ENCODE measurements at regions not wholly inside any gene's neighbourhood (a gene's known extent, or its start where the extent isn't known, plus 50 kb on each side); places are given as distances from the start of the nearest gene placed in this dataset.

GRCh38 chr18:45539491-45539891 is 75.8 kb upstream of the SLC14A2 start:
- DNase-seq, result no peak
- H3K27ac Mint-ChIP-seq, result no peak overlapping the region

GRCh38 chr18:45540125-45540524 is 75.2 kb upstream of the SLC14A2 start:
- H3K36me3 Mint-ChIP-seq (ENCODE audit: low read depth), result peaks cover 2% of the 10 kb centered on the region
- ATAC-seq (no peak), DNase-seq (no peak)
- H3K4me3 Mint-ChIP-seq, result no peak overlapping the region
- no peaks in the 10 kb centered on the region for H3K9me3 ChIP-seq (ENCODE audit: control insufficient read depth, low read length, poor library complexity, severe bottlenecking)
- peaks cover 21% of the 10 kb centered on the region for H3K27me3 Mint-ChIP-seq
- H3K27ac Mint-ChIP-seq, result no peak overlapping the region
- no peaks in the 10 kb centered on the region for H3K4me1 Mint-ChIP-seq

More at GRCh38 chr18:45539491-45539891, 75.8 kb upstream of the SLC14A2 start:
- H3K4me1 Mint-ChIP-seq, result no peaks in the 10 kb centered on the region
- no peak overlapping the region for H3K4me3 Mint-ChIP-seq
- no peak for ATAC-seq
- H3K36me3 Mint-ChIP-seq (ENCODE audit: low read depth), result peaks cover 2% of the 10 kb centered on the region
- H3K9me3 ChIP-seq (ENCODE audit: control insufficient read depth, low read length, poor library complexity, severe bottlenecking), result no peaks in the 10 kb centered on the region
- peaks cover 21% of the 10 kb centered on the region for H3K27me3 Mint-ChIP-seq

GRCh38 chr18:45541421-45541820 is 73.9 kb upstream of the SLC14A2 start:
- no peak overlapping the region for H3K27ac Mint-ChIP-seq
- no peak overlapping the region for H3K4me3 Mint-ChIP-seq
- DNase-seq (no peak), ATAC-seq (no peak)
- H3K4me1 Mint-ChIP-seq, result no peaks in the 10 kb centered on the region
- peaks cover 16% of the 10 kb centered on the region for H3K27me3 Mint-ChIP-seq
- H3K9me3 ChIP-seq (ENCODE audit: control insufficient read depth, low read length, poor library complexity, severe bottlenecking), result no peaks in the 10 kb centered on the region
- peaks cover 2% of the 10 kb centered on the region for H3K36me3 Mint-ChIP-seq (ENCODE audit: low read depth)

DNA sequence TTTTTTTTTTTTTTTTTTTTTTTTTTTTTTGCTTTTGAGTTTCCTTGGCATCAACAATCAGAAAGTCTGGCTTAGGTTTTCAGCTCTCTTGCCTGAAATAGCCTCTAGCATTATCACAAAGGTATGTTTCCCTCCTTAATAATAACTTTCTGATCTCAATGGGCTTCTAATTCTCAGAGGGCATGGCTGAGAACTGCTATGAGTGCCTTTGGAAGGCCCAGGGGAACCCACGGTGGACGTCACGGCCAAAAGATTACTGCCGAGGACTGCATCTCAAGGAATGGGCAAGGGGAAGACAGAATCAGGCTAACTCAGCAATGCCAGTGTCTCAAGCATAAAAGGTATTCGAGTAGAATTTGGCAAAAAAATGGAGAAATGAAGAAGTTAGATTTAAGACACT is 73.2 kb upstream of the SLC14A2 start:
- H3K27me3 Mint-ChIP-seq, result peaks cover 14% of the 10 kb centered on the region
- H3K9me3 ChIP-seq (ENCODE audit: control insufficient read depth, low read length, poor library complexity, severe bottlenecking), result no peaks in the 10 kb centered on the region
- peaks cover 2% of the 10 kb centered on the region for H3K36me3 Mint-ChIP-seq (ENCODE audit: low read depth)
- H3K4me3 Mint-ChIP-seq, result no peak overlapping the region
- DNase-seq (no peak), ATAC-seq (no peak)
- no peak overlapping the region for H3K27ac Mint-ChIP-seq
- H3K4me1 Mint-ChIP-seq, result no peaks in the 10 kb centered on the region

DNA sequence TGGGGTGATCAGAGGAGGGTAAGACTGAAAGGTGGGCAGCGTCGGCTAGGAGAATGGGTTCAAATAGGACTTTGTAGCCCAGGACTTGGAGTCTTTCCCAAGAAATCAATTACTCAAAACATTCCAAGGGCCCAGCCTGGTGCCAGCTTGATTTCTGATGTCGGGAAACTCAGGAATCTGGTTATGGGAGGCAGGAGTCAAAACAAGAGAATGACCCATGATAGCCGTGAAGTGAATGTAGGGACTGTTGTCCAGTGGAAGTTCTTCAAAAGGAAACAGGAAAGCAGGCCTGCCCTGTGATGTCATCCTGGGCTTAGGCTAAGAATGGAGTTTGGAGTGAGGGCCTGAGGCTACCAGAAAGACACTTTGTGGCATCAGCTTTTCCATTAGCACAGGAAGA is 67.4 kb upstream of the SLC14A2 start:
- Mint-ChIP-seq H3K4me1 (no peaks in the 10 kb centered on the region), H3K36me3 (ENCODE audit: low read depth) (peaks cover 4% of the 10 kb centered on the region), H3K27ac (no peak overlapping the region), H3K27me3 (peaks cover 47% of the 10 kb centered on the region), H3K4me3 (no peak overlapping the region)
- ATAC-seq, result no peak
- DNase-seq, result no peak
- no peaks in the 10 kb centered on the region for H3K9me3 ChIP-seq (ENCODE audit: control insufficient read depth, low read length, poor library complexity, severe bottlenecking)

DNA sequence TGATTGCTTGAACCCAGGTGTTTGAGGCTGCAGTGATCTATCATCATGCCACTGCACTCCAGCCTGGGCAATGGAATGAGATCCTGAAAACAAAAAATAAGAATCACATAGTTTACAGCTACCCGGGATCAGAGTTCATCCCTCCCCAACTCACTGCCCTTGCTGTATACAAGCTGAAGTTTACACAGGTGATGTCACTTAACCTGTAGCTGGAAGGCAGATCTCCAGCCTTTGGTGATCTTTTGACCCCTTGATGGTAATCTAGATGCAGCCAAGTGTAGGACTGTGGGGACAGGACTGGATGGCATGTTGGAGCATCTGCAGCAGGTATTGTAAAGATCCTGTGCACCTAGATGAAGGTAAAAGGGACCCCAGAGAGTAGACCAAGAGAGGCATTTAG is 66.7 kb upstream of the SLC14A2 start:
- Mint-ChIP-seq H3K36me3 (ENCODE audit: low read depth) (peaks cover 4% of the 10 kb centered on the region), H3K4me3 (no peak overlapping the region), H3K27me3 (peaks cover 45% of the 10 kb centered on the region), H3K4me1 (no peaks in the 10 kb centered on the region), H3K27ac (no peak overlapping the region)
- ATAC-seq, result no peak
- no peak for DNase-seq
- no peaks in the 10 kb centered on the region for H3K9me3 ChIP-seq (ENCODE audit: control insufficient read depth, low read length, poor library complexity, severe bottlenecking)

DNA sequence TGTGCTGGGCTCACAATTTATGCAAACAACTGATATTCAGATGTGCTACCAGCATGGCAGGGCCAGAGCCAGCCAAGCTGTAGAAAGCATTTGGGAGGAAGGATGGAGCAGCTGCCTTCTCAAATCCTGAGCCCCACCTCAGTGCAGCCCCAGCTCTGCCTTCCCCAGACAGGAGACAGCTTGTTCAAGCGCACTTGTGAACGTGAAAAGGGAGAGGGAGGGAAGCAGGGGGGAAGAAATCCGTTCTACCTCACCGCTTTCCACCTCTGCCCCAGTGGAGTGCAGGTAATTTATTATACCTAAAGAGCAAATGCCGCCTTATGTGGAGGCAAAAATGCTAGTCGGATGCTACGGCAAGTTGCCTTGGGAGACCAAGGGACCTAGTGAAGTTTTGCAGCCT is 66.0 kb upstream of the SLC14A2 start:
- H3K9me3 ChIP-seq (ENCODE audit: control insufficient read depth, low read length, poor library complexity, severe bottlenecking), result no peaks in the 10 kb centered on the region
- H3K4me1 Mint-ChIP-seq, result no peaks in the 10 kb centered on the region
- peaks cover 38% of the 10 kb centered on the region for H3K27me3 Mint-ChIP-seq
- no peak overlapping the region for H3K27ac Mint-ChIP-seq
- H3K36me3 Mint-ChIP-seq (ENCODE audit: low read depth), result peaks cover 4% of the 10 kb centered on the region
- no peak overlapping the region for H3K4me3 Mint-ChIP-seq
- ATAC-seq, result no peak
- no peak for DNase-seq

- no peak for DNase-seq
- no peak for ATAC-seq
Observed at GRCh38 chr18:45551142-45551815, 64.0 kb upstream of the SLC14A2 start.

DNA sequence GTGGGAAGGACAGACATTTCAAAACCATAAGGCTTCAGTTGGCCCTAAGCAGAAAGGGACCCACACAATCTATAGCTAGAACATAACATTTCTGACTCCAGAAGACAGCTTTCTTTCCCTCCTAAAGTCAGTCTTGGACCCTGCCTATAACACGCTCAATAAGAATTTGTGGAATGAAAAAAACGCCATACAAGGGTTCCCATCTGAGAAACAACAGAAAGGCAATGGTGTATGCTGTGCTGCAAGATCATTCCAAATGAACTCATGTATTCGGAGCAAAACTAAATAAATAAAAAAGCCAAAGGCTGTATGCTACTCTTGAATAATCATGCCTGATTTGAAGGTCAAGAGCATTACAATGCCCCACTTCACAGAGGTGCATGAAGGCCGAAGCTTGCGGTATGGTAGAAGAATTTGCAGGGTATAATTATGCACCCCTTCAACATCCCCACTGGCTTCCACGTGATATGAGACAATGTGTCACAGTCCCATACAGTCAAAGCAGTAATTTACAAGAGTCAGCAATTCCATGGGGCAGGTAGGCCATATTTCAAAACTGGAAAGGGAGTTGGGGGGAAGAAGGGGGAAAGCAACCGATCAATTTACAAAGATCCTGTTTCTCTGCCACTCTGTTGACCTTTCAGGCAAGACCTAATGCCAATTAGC is 61.4 kb upstream of the SLC14A2 start:
- Mint-ChIP-seq H3K4me3 (no peak overlapping the region), H3K27me3 (peaks cover 22% of the 10 kb centered on the region), H3K27ac (no peak overlapping the region)

More at GRCh38 chr18:45551142-45551815, 64.0 kb upstream of the SLC14A2 start:
- Mint-ChIP-seq H3K36me3 (ENCODE audit: low read depth) (peaks cover 4% of the 10 kb centered on the region), H3K4me1 (no peaks in the 10 kb centered on the region), H3K27me3 (peaks cover 34% of the 10 kb centered on the region), H3K27ac (no peak overlapping the region), H3K4me3 (no peak overlapping the region)
- no peaks in the 10 kb centered on the region for H3K9me3 ChIP-seq (ENCODE audit: control insufficient read depth, low read length, poor library complexity, severe bottlenecking)

DNA sequence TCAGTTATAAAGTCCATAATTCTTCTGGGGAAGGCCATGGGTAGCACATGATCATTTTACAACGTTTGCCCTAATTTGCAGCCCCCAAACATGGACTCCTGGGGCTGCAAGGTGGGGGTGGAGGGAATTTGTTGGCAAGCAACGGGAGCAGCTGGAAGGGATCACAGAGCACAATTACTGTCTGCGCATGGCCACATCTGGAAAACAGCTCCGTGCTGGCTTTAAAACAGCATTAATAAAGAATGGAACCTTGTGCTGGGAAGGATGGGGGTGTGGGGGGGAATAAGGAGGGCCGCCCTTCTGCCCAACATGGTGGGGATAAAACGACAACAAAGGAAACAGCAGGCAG is 60.9 kb upstream of the SLC14A2 start:
- ATAC-seq (no peak), DNase-seq (no peak)
- peaks cover 17% of the 10 kb centered on the region for H3K27me3 Mint-ChIP-seq
- no peaks in the 10 kb centered on the region for H3K36me3 Mint-ChIP-seq (ENCODE audit: low read depth)
- H3K27ac Mint-ChIP-seq, result no peak overlapping the region
- H3K9me3 ChIP-seq (ENCODE audit: control insufficient read depth, low read length, poor library complexity, severe bottlenecking), result no peaks in the 10 kb centered on the region
- no peaks in the 10 kb centered on the region for H3K4me1 Mint-ChIP-seq
- H3K4me3 Mint-ChIP-seq, result no peak overlapping the region

More for the DNA sequence above, 61.4 kb upstream of the SLC14A2 start:
- Mint-ChIP-seq H3K4me1 (no peaks in the 10 kb centered on the region), H3K36me3 (ENCODE audit: low read depth) (no peaks in the 10 kb centered on the region)
- H3K9me3 ChIP-seq (ENCODE audit: control insufficient read depth, low read length, poor library complexity, severe bottlenecking), result no peaks in the 10 kb centered on the region
- DNase-seq (no peak), ATAC-seq (no peak)

DNA sequence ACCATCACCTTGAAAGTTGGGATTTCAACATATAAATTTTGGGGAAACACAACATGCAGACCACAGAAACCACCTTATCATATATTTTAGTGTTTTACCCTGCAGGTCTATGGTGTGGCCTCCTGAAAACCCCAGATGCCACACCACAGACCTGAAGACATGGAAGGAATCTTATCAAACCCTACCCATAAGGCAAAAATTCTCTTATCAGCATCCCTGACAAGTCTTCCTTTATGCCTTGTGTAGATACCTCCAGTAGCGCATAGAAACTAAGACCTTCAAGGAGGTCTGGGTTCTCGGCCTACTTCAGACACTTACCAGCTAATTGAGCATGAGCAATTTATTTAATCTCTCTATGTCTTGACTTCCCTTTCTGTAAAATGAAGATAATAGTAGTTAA is 59.1 kb upstream of the SLC14A2 start:
- no peak for DNase-seq
- H3K27me3 Mint-ChIP-seq, result peaks cover 6% of the 10 kb centered on the region
- no peaks in the 10 kb centered on the region for H3K36me3 Mint-ChIP-seq (ENCODE audit: low read depth)
- H3K27ac Mint-ChIP-seq, result no peak overlapping the region
- no peak for ATAC-seq
- H3K9me3 ChIP-seq (ENCODE audit: control insufficient read depth, low read length, poor library complexity, severe bottlenecking), result no peaks in the 10 kb centered on the region
- no peak overlapping the region for H3K4me3 Mint-ChIP-seq
- H3K4me1 Mint-ChIP-seq, result no peaks in the 10 kb centered on the region

GRCh38 chr18:45557287-45557686 is 58.0 kb upstream of the SLC14A2 start:
- H3K9me3 ChIP-seq (ENCODE audit: control insufficient read depth, low read length, poor library complexity, severe bottlenecking), result no peaks in the 10 kb centered on the region
- Mint-ChIP-seq H3K36me3 (ENCODE audit: low read depth) (no peaks in the 10 kb centered on the region), H3K4me1 (no peaks in the 10 kb centered on the region), H3K27ac (no peak overlapping the region), H3K4me3 (no peak overlapping the region), H3K27me3 (peaks cover 6% of the 10 kb centered on the region)
- ATAC-seq, result no peak
- DNase-seq, result no peak

DNA sequence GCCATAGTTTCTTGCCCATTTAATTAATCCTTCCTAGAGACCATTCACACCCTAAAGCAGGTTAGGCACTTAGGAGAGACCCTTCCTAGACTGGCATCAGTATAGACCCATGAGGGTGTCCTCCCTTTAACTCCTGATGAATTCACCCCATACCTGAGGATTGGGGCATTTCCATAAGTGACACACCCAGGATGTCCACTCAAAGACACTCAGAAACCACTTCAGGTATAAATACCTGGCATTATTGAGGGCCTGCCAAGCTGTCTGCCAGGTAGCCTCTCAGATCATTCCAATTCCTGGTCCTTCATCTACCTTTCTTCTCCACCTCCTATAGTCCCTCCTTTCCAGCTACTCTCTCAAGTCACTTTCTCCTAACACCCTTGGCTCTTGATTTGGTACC is 57.5 kb upstream of the SLC14A2 start:
- no peak overlapping the region for H3K4me3 Mint-ChIP-seq
- DNase-seq, result no peak
- no peak overlapping the region for H3K27ac Mint-ChIP-seq
- no peaks in the 10 kb centered on the region for H3K4me1 Mint-ChIP-seq
- ATAC-seq, result no peak
- H3K27me3 Mint-ChIP-seq, result peaks cover 7% of the 10 kb centered on the region
- no peaks in the 10 kb centered on the region for H3K36me3 Mint-ChIP-seq (ENCODE audit: low read depth)
- H3K9me3 ChIP-seq (ENCODE audit: control insufficient read depth, low read length, poor library complexity, severe bottlenecking), result no peaks in the 10 kb centered on the region

- ATAC-seq (no peak), DNase-seq (no peak)
- Mint-ChIP-seq H3K27ac (no peak overlapping the region), H3K27me3 (peaks cover 8% of the 10 kb centered on the region), H3K36me3 (ENCODE audit: low read depth) (no peaks in the 10 kb centered on the region), H3K4me3 (no peak overlapping the region), H3K4me1 (no peaks in the 10 kb centered on the region)
- H3K9me3 ChIP-seq (ENCODE audit: control insufficient read depth, low read length, poor library complexity, severe bottlenecking), result no peaks in the 10 kb centered on the region
Observed at GRCh38 chr18:45559258-45559657, 56.0 kb upstream of the SLC14A2 start.
